ENCODE measurements at regions not wholly inside any gene's neighbourhood (a gene's known extent, or its start where the extent isn't known, plus 50 kb on each side); places are given as distances from the start of the nearest gene placed in this dataset.

- intact Hi-C loops (cut with DNase I; ENCODE audit: low total_unique reads), result no loop called here
- no peak overlapping the region for H3K4me3 ChIP-seq
- DNase-seq, result no peak
- no peaks in the 10 kb centered on the region for H3K36me3 ChIP-seq
- no peak overlapping the region for H3K27ac ChIP-seq
- H3K4me1 ChIP-seq, result no peaks in the 10 kb centered on the region
- H3K9me3 ChIP-seq, result no peaks in the 10 kb centered on the region
- H3K27me3 ChIP-seq, result no peaks in the 10 kb centered on the region
- TF ChIP-seq, protein P1, sequence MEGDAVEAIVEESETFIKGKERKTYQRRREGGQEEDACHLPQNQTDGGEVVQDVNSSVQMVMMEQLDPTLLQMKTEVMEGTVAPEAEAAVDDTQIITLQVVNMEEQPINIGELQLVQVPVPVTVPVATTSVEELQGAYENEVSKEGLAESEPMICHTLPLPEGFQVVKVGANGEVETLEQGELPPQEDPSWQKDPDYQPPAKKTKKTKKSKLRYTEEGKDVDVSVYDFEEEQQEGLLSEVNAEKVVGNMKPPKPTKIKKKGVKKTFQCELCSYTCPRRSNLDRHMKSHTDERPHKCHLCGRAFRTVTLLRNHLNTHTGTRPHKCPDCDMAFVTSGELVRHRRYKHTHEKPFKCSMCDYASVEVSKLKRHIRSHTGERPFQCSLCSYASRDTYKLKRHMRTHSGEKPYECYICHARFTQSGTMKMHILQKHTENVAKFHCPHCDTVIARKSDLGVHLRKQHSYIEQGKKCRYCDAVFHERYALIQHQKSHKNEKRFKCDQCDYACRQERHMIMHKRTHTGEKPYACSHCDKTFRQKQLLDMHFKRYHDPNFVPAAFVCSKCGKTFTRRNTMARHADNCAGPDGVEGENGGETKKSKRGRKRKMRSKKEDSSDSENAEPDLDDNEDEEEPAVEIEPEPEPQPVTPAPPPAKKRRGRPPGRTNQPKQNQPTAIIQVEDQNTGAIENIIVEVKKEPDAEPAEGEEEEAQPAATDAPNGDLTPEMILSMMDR (IDR thresholded peaks at IDR 0.05), result no peak
These were observed 186.2 kb downstream of the HAO1 start for GRCh38 chr20:7754102-7754501.

DNA sequence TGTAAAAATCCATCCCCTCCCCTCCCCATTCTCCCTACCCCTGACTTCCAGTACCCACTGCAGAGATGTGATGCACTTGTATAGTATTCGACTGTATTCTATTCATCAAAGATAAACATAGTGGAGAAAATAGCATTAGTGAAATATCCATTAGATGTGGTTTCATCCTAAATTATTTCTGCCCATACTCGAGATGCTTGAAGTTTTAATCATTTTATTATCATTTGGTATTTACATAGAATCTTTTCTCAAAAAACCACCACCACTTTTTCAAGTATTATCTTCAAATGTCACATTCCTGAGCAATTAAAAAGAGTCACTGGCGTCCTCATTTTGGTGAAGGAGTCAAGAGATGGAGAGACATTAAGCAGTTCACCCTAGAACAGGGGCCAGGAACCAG, 181.9 kb downstream of the HAO1 start:
- Histone ChIP-seq H3K27me3 (no peaks in the 10 kb centered on the region), H3K36me3 (no peaks in the 10 kb centered on the region), H3K27ac (no peak overlapping the region), H3K9me3 (no peaks in the 10 kb centered on the region), H3K4me1 (no peaks in the 10 kb centered on the region), H3K4me3 (no peak overlapping the region)
- DNase-seq, result no peak
- TF ChIP-seq, protein P1 (IDR thresholded peaks at IDR 0.05), result no peak
- intact Hi-C loops (cut with DNase I; ENCODE audit: low total_unique reads), result no loop called here

DNA sequence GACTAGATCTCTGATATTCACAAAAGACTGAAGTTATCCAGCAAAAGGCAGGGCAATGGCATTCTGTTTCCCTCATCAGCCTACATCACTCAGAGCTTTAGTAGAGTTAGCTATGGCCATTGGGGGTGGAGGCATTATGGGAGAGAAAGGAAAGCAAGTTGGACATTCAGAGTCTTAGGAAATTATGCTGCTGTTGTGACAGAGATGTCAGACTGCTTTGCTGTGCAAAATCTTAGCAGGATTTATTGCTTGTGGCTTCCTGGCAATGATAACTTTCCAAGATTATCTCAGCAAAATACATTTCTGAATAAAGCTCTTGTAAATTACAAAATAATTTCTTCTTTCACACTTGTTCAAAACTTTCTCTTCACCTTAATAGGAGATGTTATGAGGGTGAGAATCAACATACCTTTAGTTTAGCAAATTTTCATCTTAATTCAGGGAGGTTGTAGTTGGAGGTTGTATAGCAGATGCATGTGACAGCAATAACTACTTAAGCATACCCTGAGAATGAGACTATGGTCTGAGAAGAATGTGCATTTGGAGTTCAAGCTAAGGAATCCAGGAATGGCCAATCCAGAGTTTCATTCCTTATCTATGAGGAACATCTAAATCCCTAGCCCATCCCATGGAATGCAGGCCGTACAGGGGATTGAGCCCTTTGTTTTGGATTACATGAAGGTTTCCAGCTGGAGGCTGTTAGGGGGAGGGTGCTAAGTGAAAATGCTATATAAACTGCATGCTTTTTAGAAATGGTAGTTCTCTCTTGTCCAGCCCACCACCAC, 179.8 kb downstream of the HAO1 start:
- Histone ChIP-seq H3K27me3 (no peaks in the 10 kb centered on the region), H3K4me1 (no peaks in the 10 kb centered on the region), H3K4me3 (no peak overlapping the region), H3K9me3 (no peaks in the 10 kb centered on the region), H3K27ac (no peak overlapping the region), H3K36me3 (no peaks in the 10 kb centered on the region)
- TF ChIP-seq, protein P1 (IDR thresholded peaks at IDR 0.05), result no peak
- intact Hi-C loops (cut with DNase I; ENCODE audit: low total_unique reads), result no loop called here
- no peak for DNase-seq

DNA sequence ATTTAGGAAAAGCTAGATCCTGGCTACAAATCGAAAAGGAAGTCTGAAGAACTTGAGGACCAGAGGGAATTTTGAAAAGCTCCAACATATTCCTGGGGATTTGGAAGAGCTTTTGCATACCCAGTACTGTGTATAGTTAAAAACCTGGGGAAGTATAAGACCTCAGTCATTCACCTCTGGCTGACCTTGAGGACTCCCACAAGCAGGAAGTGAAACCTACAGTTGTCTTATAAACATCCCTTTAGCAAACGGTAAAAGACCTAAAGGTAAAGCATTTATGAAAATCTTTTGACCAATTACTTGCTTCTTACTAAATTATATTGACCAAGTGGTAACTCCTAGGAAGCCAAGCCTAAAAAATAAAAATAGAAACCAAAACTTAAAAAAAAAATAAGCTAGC, 175.0 kb downstream of the HAO1 start:
- TF ChIP-seq, protein P1 (IDR thresholded peaks at IDR 0.05), result no peak
- Histone ChIP-seq H3K36me3 (no peaks in the 10 kb centered on the region), H3K9me3 (no peaks in the 10 kb centered on the region), H3K4me1 (no peaks in the 10 kb centered on the region), H3K27ac (no peak overlapping the region), H3K27me3 (no peaks in the 10 kb centered on the region), H3K4me3 (no peak overlapping the region)
- no peak for DNase-seq
- intact Hi-C loops (cut with DNase I; ENCODE audit: low total_unique reads), result no loop called here

- H3K36me3 ChIP-seq, result no peaks in the 10 kb centered on the region
- H3K4me3 ChIP-seq, result no peak overlapping the region
- no peak overlapping the region for H3K27ac ChIP-seq
- intact Hi-C loops (cut with DNase I; ENCODE audit: low total_unique reads), result no loop called here
- DNase-seq, result no peak
- peaks cover 0 to 13% (median 0%) of the 10 kb centered on the region in 4 donors for H3K4me1 ChIP-seq
- no peaks in the 10 kb centered on the region for H3K9me3 ChIP-seq
- TF ChIP-seq, protein P1 (IDR thresholded peaks at IDR 0.05), result no peak
- H3K27me3 ChIP-seq, result no peaks in the 10 kb centered on the region
These were observed 170.2 kb downstream of the HAO1 start for GRCh38 chr20:7770046-7770445.

Data from tibial artery (tissue), 4 donors.